Stimulated activated CD8-positive, alpha-beta memory T cell treated with anti-CD3 and anti-CD28 coated beads, Interleukin-7, amount 100 ng/mL, for 1 hour (primary cell): ENCODE measurements at regions not wholly inside any gene's neighbourhood (a gene's known extent, or its start where the extent isn't known, plus 50 kb on each side); places are given as distances from the start of the nearest gene placed in this dataset.

Experiments
- DNase-seq, 2 donors: peaks; one replicate each; pipeline ENCODE4 v3.0.0-alpha.2; 2020; ENCODE audit warnings: low read depth in 2 of 2

GRCh38 chr5:89418407-89419085 is 535.6 kb upstream of the MEF2C start:
- DNase-seq: no peak

GRCh38 chr5:89417990-89418389 is 535.0 kb upstream of the MEF2C start:
- no peak for DNase-seq

GRCh38 chr5:89417515-89417914 is 534.5 kb upstream of the MEF2C start:
- no peak for DNase-seq

GRCh38 chr5:89411891-89412290 is 528.9 kb upstream of the MEF2C start:
- DNase-seq: no peak

GRCh38 chr5:89407054-89407453 is 524.1 kb upstream of the MEF2C start:
- no peak for DNase-seq

GRCh38 chr5:89401659-89402058 is 518.7 kb upstream of the MEF2C start:
- DNase-seq: no peak

GRCh38 chr5:89401012-89401411 is 518.0 kb upstream of the MEF2C start:
- no peak for DNase-seq

- DNase-seq: no peak
Observed at GRCh38 chr5:89399548-89399947, 516.6 kb upstream of the MEF2C start.

GRCh38 chr5:89397096-89397495 is 514.1 kb upstream of the MEF2C start:
- no peak for DNase-seq

- DNase-seq: no peak
Observed at GRCh38 chr5:89396278-89396954, 513.4 kb upstream of the MEF2C start.

GRCh38 chr5:89395111-89395510 is 512.1 kb upstream of the MEF2C start:
- DNase-seq: no peak

GRCh38 chr5:89388872-89389271 is 505.9 kb upstream of the MEF2C start:
- no peak for DNase-seq

- DNase-seq: no peak
Observed at GRCh38 chr5:89384391-89384790, 501.4 kb upstream of the MEF2C start.

- DNase-seq: no peak
Observed at GRCh38 chr5:89380635-89381034, 497.7 kb upstream of the MEF2C start.

- no peak for DNase-seq
Observed at GRCh38 chr5:89377767-89378455, 494.9 kb upstream of the MEF2C start.

GRCh38 chr5:89374818-89375521 is 492.0 kb upstream of the MEF2C start:
- no peak for DNase-seq

- no peak for DNase-seq
Observed at GRCh38 chr5:89374144-89374784, 491.3 kb upstream of the MEF2C start.

- DNase-seq: no peak
Observed at GRCh38 chr5:89372176-89372575, 489.2 kb upstream of the MEF2C start.

- DNase-seq: no peak
Observed at GRCh38 chr5:89371646-89372045, 488.7 kb upstream of the MEF2C start.

- DNase-seq: no peak
Observed at GRCh38 chr5:89359046-89359445, 476.1 kb upstream of the MEF2C start.

- DNase-seq: no peak
Observed at GRCh38 chr5:89353837-89354551, 471.0 kb upstream of the MEF2C start.
